ENCODE measurements at regions not wholly inside any gene's neighbourhood (a gene's known extent, or its start where the extent isn't known, plus 50 kb on each side); places are given as distances from the start of the nearest gene placed in this dataset.

GRCh38 chr2:154912215-154912614, 213.7 kb downstream of the KCNJ3 start:
- no peaks in the 10 kb centered on the region for H3K4me1 Mint-ChIP-seq

GRCh38 chr2:154911729-154912128, 213.2 kb downstream of the KCNJ3 start:
- no peak overlapping the region for H3K4me3 Mint-ChIP-seq
- H3K27me3 Mint-ChIP-seq, result no peaks in the 10 kb centered on the region
- no peaks in the 10 kb centered on the region for H3K36me3 Mint-ChIP-seq (ENCODE audit: low read depth)
- DNase-seq, result no peak
- no peak for ATAC-seq
- peaks cover 3% of the 10 kb centered on the region for H3K9me3 Mint-ChIP-seq
- H3K4me1 Mint-ChIP-seq, result no peaks in the 10 kb centered on the region
- H3K27ac Mint-ChIP-seq, result no peak overlapping the region

More at GRCh38 chr2:154912215-154912614, 213.7 kb downstream of the KCNJ3 start:
- no peak overlapping the region for H3K4me3 Mint-ChIP-seq
- peaks cover 3% of the 10 kb centered on the region for H3K9me3 Mint-ChIP-seq
- DNase-seq, result no peak
- no peaks in the 10 kb centered on the region for H3K27me3 Mint-ChIP-seq
- no peak overlapping the region for H3K27ac Mint-ChIP-seq
- H3K36me3 Mint-ChIP-seq (ENCODE audit: low read depth), result no peaks in the 10 kb centered on the region
- no peak for ATAC-seq

GRCh38 chr2:154910701-154911100, 212.2 kb downstream of the KCNJ3 start:
- DNase-seq, result no peak
- Mint-ChIP-seq H3K4me3 (no peak overlapping the region), H3K27ac (no peak overlapping the region), H3K9me3 (peaks cover 3% of the 10 kb centered on the region), H3K36me3 (ENCODE audit: low read depth) (no peaks in the 10 kb centered on the region), H3K27me3 (no peaks in the 10 kb centered on the region), H3K4me1 (no peaks in the 10 kb centered on the region)
- no peak for ATAC-seq

GRCh38 chr2:154908327-154908726, 209.8 kb downstream of the KCNJ3 start:
- ATAC-seq (no peak), DNase-seq (no peak)
- H3K4me1 Mint-ChIP-seq, result no peaks in the 10 kb centered on the region
- H3K9me3 Mint-ChIP-seq, result peaks cover 6% of the 10 kb centered on the region
- no peak overlapping the region for H3K27ac Mint-ChIP-seq
- H3K4me3 Mint-ChIP-seq, result no peak overlapping the region
- H3K27me3 Mint-ChIP-seq, result no peaks in the 10 kb centered on the region
- no peaks in the 10 kb centered on the region for H3K36me3 Mint-ChIP-seq (ENCODE audit: low read depth)

Data from activated naive CD8-positive, alpha-beta T cell treated with anti-CD3 and anti-CD28 coated beads, Interleukin-2, amount 50 U/mL, for 24 hours (primary cell).